ENCODE measurements at regions not wholly inside any gene's neighbourhood (a gene's known extent, or its start where the extent isn't known, plus 50 kb on each side); places are given as distances from the start of the nearest gene placed in this dataset.

DNA sequence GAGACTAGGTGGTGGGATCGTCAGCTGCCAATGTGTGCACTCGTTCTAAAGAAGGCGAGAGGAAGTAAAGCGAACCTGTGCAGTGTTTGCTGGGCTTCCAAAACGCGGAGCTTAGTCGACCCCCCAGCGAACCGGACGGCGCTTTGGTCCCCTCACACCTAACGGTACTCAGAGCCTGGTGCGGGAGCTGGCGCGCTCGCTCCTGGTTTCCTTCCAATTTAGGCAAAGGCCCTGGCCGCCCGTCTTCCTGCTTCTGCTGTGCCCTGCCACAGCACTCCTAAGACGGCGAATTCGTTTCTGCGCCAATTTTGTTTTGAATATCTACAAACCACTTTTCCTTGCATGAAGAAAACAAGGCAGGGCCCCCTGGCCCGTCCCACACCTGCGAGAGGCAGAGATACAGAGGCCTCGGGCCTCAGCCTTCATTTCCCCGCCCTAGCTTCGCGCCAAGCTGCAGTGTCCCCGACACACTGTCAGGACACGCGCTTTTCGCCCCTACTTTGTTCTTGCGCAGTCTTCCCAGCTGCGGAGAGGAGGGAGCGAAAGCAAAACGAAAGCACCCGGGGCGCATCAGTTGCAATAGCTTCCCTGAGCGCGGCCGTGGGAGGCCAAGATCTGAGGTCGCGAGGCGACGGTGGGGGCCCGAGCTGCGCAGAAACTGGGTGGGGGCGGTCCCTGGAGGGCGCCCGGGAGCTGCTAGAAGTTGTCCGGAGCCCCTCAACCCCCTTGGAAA lies 111.9 kb downstream of the KCNRG start:
- Histone ChIP-seq H3K4me2 (ENCODE audit: low read length) (peak overlapping the region; percentile 86), H3K4me1 (ENCODE audit: insufficient read depth, low read length) (peaks cover 34% of the 10 kb centered on the region), H3K4me3 (ENCODE audit: insufficient read depth, low read depth, low read length) (peak overlapping the region; percentile 39), H4K20me1 (ENCODE audit: insufficient read depth, low read length) (peaks cover 19% of the 10 kb centered on the region), H3K9me3 (ENCODE audit: insufficient read depth, low read depth, low read length) (no peaks in the 10 kb centered on the region), H3K36me3 (ENCODE audit: insufficient read depth, low read length) (no peaks in the 10 kb centered on the region), H2AFZ (ENCODE audit: low read depth, low read length) (peak overlapping the region; percentile 39), H3K79me2 (ENCODE audit: insufficient read depth, low read length) (peaks cover 14% of the 10 kb centered on the region), H3K27me3 (ENCODE audit: insufficient read depth, low read length) (peaks cover 42% of the 10 kb centered on the region), H3K9ac (ENCODE audit: low read length) (peak overlapping the region; percentile 22), H3K27ac (ENCODE audit: low read depth, low read length) (no peak overlapping the region)
- Mint-ChIP-seq H3K27ac (ENCODE audit: unreplicated experiment) (peak overlapping the region; percentile 92), H3K4me3 (ENCODE audit: unreplicated experiment) (peak overlapping the region; percentile 81), H3K27me3 (ENCODE audit: low read depth, unreplicated experiment) (peaks cover 35% of the 10 kb centered on the region), H3K4me1 (ENCODE audit: low read depth, unreplicated experiment) (peaks cover 26% of the 10 kb centered on the region), H3K36me3 (ENCODE audit: low read depth, unreplicated experiment) (peaks cover 7% of the 10 kb centered on the region), H3K9me3 (ENCODE audit: unreplicated experiment) (peaks cover 16% of the 10 kb centered on the region)
- DNase-seq (ENCODE audit: low read depth): no peak
- no peak for FAIRE-seq
- TF ChIP-seq EZH2 (IDR thresholded peaks at IDR 0.05; ENCODE audit: insufficient read depth, low read length): no peak
- TF ChIP-seq, protein P1, sequence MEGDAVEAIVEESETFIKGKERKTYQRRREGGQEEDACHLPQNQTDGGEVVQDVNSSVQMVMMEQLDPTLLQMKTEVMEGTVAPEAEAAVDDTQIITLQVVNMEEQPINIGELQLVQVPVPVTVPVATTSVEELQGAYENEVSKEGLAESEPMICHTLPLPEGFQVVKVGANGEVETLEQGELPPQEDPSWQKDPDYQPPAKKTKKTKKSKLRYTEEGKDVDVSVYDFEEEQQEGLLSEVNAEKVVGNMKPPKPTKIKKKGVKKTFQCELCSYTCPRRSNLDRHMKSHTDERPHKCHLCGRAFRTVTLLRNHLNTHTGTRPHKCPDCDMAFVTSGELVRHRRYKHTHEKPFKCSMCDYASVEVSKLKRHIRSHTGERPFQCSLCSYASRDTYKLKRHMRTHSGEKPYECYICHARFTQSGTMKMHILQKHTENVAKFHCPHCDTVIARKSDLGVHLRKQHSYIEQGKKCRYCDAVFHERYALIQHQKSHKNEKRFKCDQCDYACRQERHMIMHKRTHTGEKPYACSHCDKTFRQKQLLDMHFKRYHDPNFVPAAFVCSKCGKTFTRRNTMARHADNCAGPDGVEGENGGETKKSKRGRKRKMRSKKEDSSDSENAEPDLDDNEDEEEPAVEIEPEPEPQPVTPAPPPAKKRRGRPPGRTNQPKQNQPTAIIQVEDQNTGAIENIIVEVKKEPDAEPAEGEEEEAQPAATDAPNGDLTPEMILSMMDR (IDR thresholded peaks at IDR 0.05; ENCODE audit: insufficient read depth, low read depth, low read length): no peak

DNA sequence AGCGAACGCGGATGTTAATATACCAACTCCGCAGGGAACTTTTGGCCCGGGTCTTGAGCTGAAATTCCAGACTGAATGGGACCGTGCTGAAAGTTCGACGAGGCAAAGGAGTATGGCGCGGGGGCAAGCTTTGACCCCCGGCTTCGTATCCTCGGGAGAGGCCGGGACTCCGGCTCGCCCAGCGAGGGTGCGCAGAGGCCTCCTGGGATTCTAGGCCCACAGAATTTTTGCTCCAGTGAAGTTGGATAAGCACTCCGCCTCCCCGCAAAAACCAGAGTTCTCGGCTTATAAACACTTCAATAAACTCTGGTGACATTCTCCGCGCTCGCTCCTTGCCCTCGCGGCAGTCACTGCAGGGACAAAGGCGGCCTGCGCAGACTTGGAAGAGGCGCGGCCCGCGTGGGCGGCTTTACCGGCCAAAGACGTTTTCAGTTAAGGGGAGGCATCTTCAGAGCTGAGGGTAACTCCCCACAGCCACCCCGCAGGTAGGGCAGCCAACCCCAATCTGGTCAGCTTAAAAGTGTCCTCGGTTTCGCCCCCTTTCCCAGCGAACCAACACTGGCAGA lies 112.6 kb downstream of the KCNRG start:
- no peaks in the 10 kb centered on the region for H3K36me3 ChIP-seq (ENCODE audit: insufficient read depth, low read length)
- H3K27me3 ChIP-seq (ENCODE audit: insufficient read depth, low read length): peaks cover 49% of the 10 kb centered on the region
- peaks cover 17% of the 10 kb centered on the region for H4K20me1 ChIP-seq (ENCODE audit: insufficient read depth, low read length)
- peak overlapping the region; percentile 39 for H2AFZ ChIP-seq (ENCODE audit: low read depth, low read length)
- Mint-ChIP-seq H3K27ac (ENCODE audit: unreplicated experiment) (peak overlapping the region; percentile 88), H3K4me3 (ENCODE audit: unreplicated experiment) (peak overlapping the region; percentile 67), H3K27me3 (ENCODE audit: low read depth, unreplicated experiment) (peaks cover 42% of the 10 kb centered on the region), H3K4me1 (ENCODE audit: low read depth, unreplicated experiment) (peaks cover 23% of the 10 kb centered on the region), H3K36me3 (ENCODE audit: low read depth, unreplicated experiment) (peaks cover 7% of the 10 kb centered on the region), H3K9me3 (ENCODE audit: unreplicated experiment) (peaks cover 22% of the 10 kb centered on the region)
- H3K4me1 ChIP-seq (ENCODE audit: insufficient read depth, low read length): peaks cover 40% of the 10 kb centered on the region
- peak overlapping the region; percentile 86 for H3K4me2 ChIP-seq (ENCODE audit: low read length)
- DNase-seq (ENCODE audit: low read depth) (no peak), FAIRE-seq (no peak)
- H3K79me2 ChIP-seq (ENCODE audit: insufficient read depth, low read length): peaks cover 8% of the 10 kb centered on the region
- peaks cover under 1% of the 10 kb centered on the region for H3K9me3 ChIP-seq (ENCODE audit: insufficient read depth, low read depth, low read length)
- no peak overlapping the region for H3K27ac ChIP-seq (ENCODE audit: low read depth, low read length)
- H3K4me3 ChIP-seq (ENCODE audit: insufficient read depth, low read depth, low read length): peak overlapping the region; percentile 39
- peak overlapping the region; percentile 22 for H3K9ac ChIP-seq (ENCODE audit: low read length)
- no peak for TF ChIP-seq EZH2 (IDR thresholded peaks at IDR 0.05; ENCODE audit: insufficient read depth, low read length)
- TF ChIP-seq, protein P1 (IDR thresholded peaks at IDR 0.05; ENCODE audit: insufficient read depth, low read depth, low read length): no peak

Measured in astrocyte (in vitro differentiated cells and primary cell).